GM12878 (cell line): ENCODE measurements at regions not wholly inside any gene's neighbourhood (a gene's known extent, or its start where the extent isn't known, plus 50 kb on each side); places are given as distances from the start of the nearest gene placed in this dataset.

Experiments used
- ATAC-seq: fragments of 200-7000 bp; cut with Tn5 transposase; 3 replicates; pipeline ENCODE4 v1.9.1; 2020; ENCODE audit warnings: mild to moderate bottlenecking, moderate library complexity
- BruUV-seq: library from RNA; stranded (reverse); fragments of 400-500 nt; replicated peaks from 2 replicates; lab custom pipeline; 2021; lab: Mats Ljungman, UMichigan
- CTCF ChIA-PET: fragments of 300-600 bp; sonication (Branson Sonifier 250); formaldehyde crosslinking; extraction: SDS; loops from one replicate; lab custom pipeline; 2021; ENCODE audit warnings: inconsistent platforms; lab: Yijun Ruan, JAX
- POLR2A ChIA-PET: fragments of 350-600 bp; formaldehyde crosslinking; extraction: SDS; loops from one replicate; lab custom pipeline; 2021; ENCODE audit warnings: inconsistent platforms; lab: Charles Lee
- RAD21 ChIA-PET: fragments of 300-600 bp; sonication (Branson Sonifier 250); formaldehyde crosslinking; loops from one replicate; lab custom pipeline; 2023; ENCODE audit warnings: antibody characterized with exemption; ENCODE audit not compliant: unreplicated experiment; lab: Charles Lee
- SMC1A ChIA-PET: fragments of 300-600 bp; sonication (Branson Sonifier 250); formaldehyde crosslinking; loops from one replicate; lab custom pipeline; 2023; ENCODE audit not compliant: unreplicated experiment, uncharacterized antibody; lab: Charles Lee
- DNase-seq: peaks from one replicate; pipeline ENCODE4 v3.0.0-alpha.2; 2011; ENCODE audit warnings: low read depth, low spot score
- FAIRE-seq: peaks from 3 replicates; lab custom pipeline; 2011; peaks lifted over from hg19 to GRCh38; lab: Jason Lieb, UNC
- H2AFZ ChIP-seq: 2 replicates; pipeline ENCODE4 v1.6.0; 2011; ENCODE audit warnings: low read depth, low read length, control low read depth; ENCODE audit not compliant: control insufficient read depth
- H3K27ac ChIP-seq: 2 replicates; pipeline ENCODE4 v1.5.1; 2011; ENCODE audit warnings: control low read depth; ENCODE audit not compliant: control insufficient read depth, insufficient read depth
- H3K27me3 ChIP-seq, 2 experiments: replicated peaks in 1 of 2; 2 replicates each; pipeline versions ENCODE4 v1.6.0 to v1.6.1; 2011; ENCODE audit warnings: low read length in 1 of 2; ENCODE audit not compliant: control insufficient read depth in 2 of 2, insufficient read depth in 2 of 2
- H3K36me3 ChIP-seq, 2 experiments: 2 replicates each; pipeline ENCODE4 v1.5.1; 2011; ENCODE audit warnings: low read length in 1 of 2; ENCODE audit not compliant: control insufficient read depth in 2 of 2, insufficient read depth in 2 of 2
- H3K4me1 ChIP-seq: 2 replicates; pipeline ENCODE4 v1.6.1; 2011; ENCODE audit warnings: mild to moderate bottlenecking, low read length, moderate library complexity, mixed read lengths; ENCODE audit not compliant: control insufficient read depth, insufficient read depth
- H3K4me2 ChIP-seq: 2 replicates; pipeline ENCODE4 v1.6.0; 2011; ENCODE audit warnings: control low read depth; ENCODE audit not compliant: control insufficient read depth, insufficient read depth
- H3K4me3 ChIP-seq: fragments of 200-600 bp; sonication (generic); 2 replicates; pipeline ENCODE4 v1.5.1; 2016
- H3K79me2 ChIP-seq: 2 replicates; pipeline ENCODE4 v1.6.0; 2011; ENCODE audit warnings: low read length; ENCODE audit not compliant: control insufficient read depth, insufficient read depth
- H3K9ac ChIP-seq: 2 replicates; pipeline ENCODE4 v1.8.0; 2011; ENCODE audit warnings: low read length, control low read depth, mixed read lengths; ENCODE audit not compliant: control insufficient read depth, insufficient read depth
- H3K9me3 ChIP-seq: replicated peaks from 3 replicates; pipeline ENCODE4 v1.5.1; 2011; ENCODE audit warnings: mild to moderate bottlenecking, low read length; ENCODE audit not compliant: control insufficient read depth, insufficient read depth
- H4K20me1 ChIP-seq: 2 replicates; pipeline ENCODE4 v1.6.0; 2011; ENCODE audit not compliant: control insufficient read depth, insufficient read depth
- CBFB ChIP-seq: IDR thresholded peaks from 2 replicates; pipeline ENCODE4 v1.6.1; 2016; ENCODE audit warnings: antibody characterized with exemption, low read depth
- FOS ChIP-seq: IDR thresholded peaks from 3 replicates; pipeline ENCODE4 v1.6.1; 2011; ENCODE audit warnings: borderline replicate concordance; ENCODE audit not compliant: insufficient read length; ENCODE audit errors: extremely low read depth
- PAX5 ChIP-seq: IDR thresholded peaks from 2 replicates; pipeline ENCODE4 v1.6.1; 2011; ENCODE audit warnings: low read depth, low read length, borderline replicate concordance
- SMARCA5 ChIP-seq: fragments of 450-650 bp; IDR thresholded peaks from 2 replicates; pipeline ENCODE4 v1.6.1; 2017; ENCODE audit warnings: mild to moderate bottlenecking
- SRF ChIP-seq, 2 experiments: IDR thresholded peaks; 2 replicates each; pipeline ENCODE4 v1.6.1; 2011; ENCODE audit warnings: low read depth in 2 of 2, low read length in 2 of 2, mild to moderate bottlenecking in 1 of 2, moderate library complexity in 1 of 2
- TARDBP ChIP-seq: IDR thresholded peaks from 2 replicates; pipeline ENCODE4 v1.6.1; 2016; ENCODE audit warnings: borderline replicate concordance
- WRNIP1 ChIP-seq: IDR thresholded peaks from 2 replicates; pipeline ENCODE4 v1.6.1; 2011; ENCODE audit warnings: low read depth, low read length, improper control_type of control experiment, borderline replicate concordance
- WGBS: methylation state at CpG from one replicate; pipeline ENCODE4 v1.1.6; 2016; ENCODE audit warnings: low lambda C conversion rate; ENCODE audit not compliant: insufficient replicate concordance, insufficient coverage; ENCODE audit errors: missing lambda C conversion rate; 5-methylcytosine and 5-hydroxymethylcytosine counted together
- in situ Hi-C: fragments of 300-500 bp; cut with MboI; formaldehyde crosslinking; loops from 9 replicates; pipeline ENCODE4 v1.14.3; 2018; ENCODE audit warnings: mixed read lengths
- intact Hi-C: fragments of 100-400 bp; cut with micrococcal nuclease; formaldehyde crosslinking; loops from one replicate; pipeline ENCODE4 v1.14.2; 2022; ENCODE audit not compliant: unreplicated experiment
- TF ChIP-seq, protein P1 (sequence below): fragments of 450-650 bp; conservative IDR thresholded peaks from 2 replicates; pipeline ENCODE4 v1.6.1; 2017; ENCODE audit warnings: mild to moderate bottlenecking, moderate library complexity
- TF ChIP-seq, protein P2 (sequence below): fragments of 450-650 bp; IDR thresholded peaks from 2 replicates; pipeline ENCODE4 v1.6.1; 2017; ENCODE audit warnings: mild to moderate bottlenecking

DNA sequence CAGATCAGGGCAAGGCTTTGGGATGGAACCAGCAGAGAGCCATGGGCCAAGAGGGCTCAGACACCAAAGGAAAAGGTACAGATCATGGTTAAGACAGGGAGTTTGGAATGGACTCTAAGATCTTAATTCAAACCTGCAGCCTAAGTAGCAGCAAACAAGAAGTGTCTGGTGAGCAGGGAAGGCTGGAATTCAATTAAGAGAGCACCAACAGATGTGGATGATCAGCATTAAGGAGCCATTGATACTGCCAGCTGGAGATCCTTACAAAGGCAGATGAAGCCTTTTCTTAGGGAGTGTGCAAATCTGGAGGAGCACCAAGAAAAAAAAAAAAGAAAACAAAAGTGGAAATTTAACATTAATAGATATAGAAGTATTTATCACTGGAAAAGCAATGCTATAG, 516.8 kb downstream of the RASEF start:
- ChIA-PET POLR2A (no interaction called here), SMC1A (interaction anchor here (1.5 kb wide), 1 partner anchor 15 kb away, joined by 5 read pairs; no protein-coding TSS in a partner anchor), CTCF (no interaction called here), RAD21 (no interaction called here)
- no peaks in the 10 kb centered on the region for H3K9me3 ChIP-seq
- H3K27me3 ChIP-seq, result no peaks in the 10 kb centered on the region
- H3K4me3 ChIP-seq, result no peak overlapping the region
- H3K9ac ChIP-seq, result no peak overlapping the region
- BruUV-seq, result no TSS peak
- no peaks in the 10 kb centered on the region for H3K36me3 ChIP-seq
- H3K79me2 ChIP-seq, result no peaks in the 10 kb centered on the region
- H4K20me1 ChIP-seq, result no peaks in the 10 kb centered on the region
- intact Hi-C loops (no loop called here), in situ Hi-C loops (no loop called here)
- ATAC-seq (no peak), DNase-seq (no peak), FAIRE-seq (no peak)
- H2AFZ ChIP-seq, result no peak overlapping the region
- TF ChIP-seq SMARCA5 (no peak), PAX5 (no peak), FOS (no peak), TARDBP (no peak), SRF (IDR thresholded peaks at IDR 0.05; ENCODE audit: low read depth in 2 of 2, low read length in 2 of 2) (no peak), CBFB (no peak), WRNIP1 (no peak)
- TF ChIP-seq, protein P1, sequence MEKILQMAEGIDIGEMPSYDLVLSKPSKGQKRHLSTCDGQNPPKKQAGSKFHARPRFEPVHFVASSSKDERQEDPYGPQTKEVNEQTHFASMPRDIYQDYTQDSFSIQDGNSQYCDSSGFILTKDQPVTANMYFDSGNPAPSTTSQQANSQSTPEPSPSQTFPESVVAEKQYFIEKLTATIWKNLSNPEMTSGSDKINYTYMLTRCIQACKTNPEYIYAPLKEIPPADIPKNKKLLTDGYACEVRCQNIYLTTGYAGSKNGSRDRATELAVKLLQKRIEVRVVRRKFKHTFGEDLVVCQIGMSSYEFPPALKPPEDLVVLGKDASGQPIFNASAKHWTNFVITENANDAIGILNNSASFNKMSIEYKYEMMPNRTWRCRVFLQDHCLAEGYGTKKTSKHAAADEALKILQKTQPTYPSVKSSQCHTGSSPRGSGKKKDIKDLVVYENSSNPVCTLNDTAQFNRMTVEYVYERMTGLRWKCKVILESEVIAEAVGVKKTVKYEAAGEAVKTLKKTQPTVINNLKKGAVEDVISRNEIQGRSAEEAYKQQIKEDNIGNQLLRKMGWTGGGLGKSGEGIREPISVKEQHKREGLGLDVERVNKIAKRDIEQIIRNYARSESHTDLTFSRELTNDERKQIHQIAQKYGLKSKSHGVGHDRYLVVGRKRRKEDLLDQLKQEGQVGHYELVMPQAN, result no peak
- H3K4me1 ChIP-seq, result no peaks in the 10 kb centered on the region
- no peak overlapping the region for H3K27ac ChIP-seq
- H3K4me2 ChIP-seq, result no peak overlapping the region

DNA sequence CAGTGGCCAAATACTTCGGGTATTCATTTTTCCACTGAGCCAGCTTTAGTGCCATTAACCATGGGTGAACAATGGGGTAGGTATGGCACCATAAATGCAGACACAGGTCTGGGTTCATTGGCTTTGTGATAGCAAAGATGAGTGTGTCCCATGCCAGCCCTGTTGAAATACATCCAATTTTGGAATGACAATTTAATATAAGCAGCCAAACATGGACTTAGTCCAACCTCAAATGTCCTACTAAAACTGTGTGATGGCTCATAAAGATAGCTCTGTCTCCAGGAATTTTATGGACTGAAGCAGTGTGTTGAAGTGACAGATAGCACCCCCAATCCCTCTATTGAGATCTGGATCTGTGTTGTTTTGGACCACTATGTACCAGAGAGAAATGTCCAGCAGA, 514.9 kb downstream of the RASEF start:
- WGBS, result 50% methylated on average over 1 of the region's 1 CpG
- in situ Hi-C loops (no loop called here), intact Hi-C loops (no loop called here)
- Histone ChIP-seq H3K27me3 (no peaks in the 10 kb centered on the region), H3K9me3 (no peaks in the 10 kb centered on the region), H3K79me2 (no peaks in the 10 kb centered on the region), H3K27ac (no peak overlapping the region), H3K4me1 (no peaks in the 10 kb centered on the region), H2AFZ (no peak overlapping the region), H3K9ac (no peak overlapping the region), H3K4me2 (no peak overlapping the region), H4K20me1 (no peaks in the 10 kb centered on the region), H3K36me3 (no peaks in the 10 kb centered on the region), H3K4me3 (no peak overlapping the region)
- DNase-seq, result no peak
- BruUV-seq, result no TSS peak
- ChIA-PET CTCF (no interaction called here), RAD21 (no interaction called here), POLR2A (no interaction called here), SMC1A (no interaction called here)
- TF ChIP-seq, protein P2, sequence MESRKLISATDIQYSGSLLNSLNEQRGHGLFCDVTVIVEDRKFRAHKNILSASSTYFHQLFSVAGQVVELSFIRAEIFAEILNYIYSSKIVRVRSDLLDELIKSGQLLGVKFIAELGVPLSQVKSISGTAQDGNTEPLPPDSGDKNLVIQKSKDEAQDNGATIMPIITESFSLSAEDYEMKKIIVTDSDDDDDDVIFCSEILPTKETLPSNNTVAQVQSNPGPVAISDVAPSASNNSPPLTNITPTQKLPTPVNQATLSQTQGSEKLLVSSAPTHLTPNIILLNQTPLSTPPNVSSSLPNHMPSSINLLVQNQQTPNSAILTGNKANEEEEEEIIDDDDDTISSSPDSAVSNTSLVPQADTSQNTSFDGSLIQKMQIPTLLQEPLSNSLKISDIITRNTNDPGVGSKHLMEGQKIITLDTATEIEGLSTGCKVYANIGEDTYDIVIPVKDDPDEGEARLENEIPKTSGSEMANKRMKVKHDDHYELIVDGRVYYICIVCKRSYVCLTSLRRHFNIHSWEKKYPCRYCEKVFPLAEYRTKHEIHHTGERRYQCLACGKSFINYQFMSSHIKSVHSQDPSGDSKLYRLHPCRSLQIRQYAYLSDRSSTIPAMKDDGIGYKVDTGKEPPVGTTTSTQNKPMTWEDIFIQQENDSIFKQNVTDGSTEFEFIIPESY, result no peak
- FAIRE-seq, result no peak
- no peak for ATAC-seq
